HUES6 (cell line): ENCODE measurements at regions not wholly inside any gene's neighbourhood (a gene's known extent, or its start where the extent isn't known, plus 50 kb on each side); places are given as distances from the start of the nearest gene placed in this dataset.

Source experiments
- H3K27ac ChIP-seq: 2 replicates; pipeline ENCODE4 v1.7.0; 2013; ENCODE audit warnings: low read depth, mild to moderate bottlenecking, low read length, inconsistent platforms
- H3K27me3 ChIP-seq: 2 replicates; pipeline ENCODE4 v1.6.1; 2013; ENCODE audit warnings: low read length; ENCODE audit not compliant: control insufficient read depth, insufficient read depth
- H3K36me3 ChIP-seq: 2 replicates; pipeline ENCODE4 v1.6.1; 2013; ENCODE audit warnings: low read length; ENCODE audit not compliant: control insufficient read depth, insufficient read depth
- H3K4me1 ChIP-seq: 2 replicates; pipeline ENCODE4 v1.6.1; 2013; ENCODE audit warnings: low read length; ENCODE audit not compliant: control insufficient read depth, insufficient read depth
- H3K4me3 ChIP-seq: 2 replicates; pipeline ENCODE4 v1.5.1; 2013; ENCODE audit warnings: low read depth, low read length
- H3K9ac ChIP-seq: one replicate; pipeline ENCODE4 v1.6.1; 2013; ENCODE audit warnings: mild to moderate bottlenecking, low read length
- H3K9me3 ChIP-seq: 2 replicates; pipeline ENCODE4 v1.6.1; 2013; ENCODE audit warnings: low read depth, low read length; ENCODE audit not compliant: control insufficient read depth, insufficient read depth

DNA sequence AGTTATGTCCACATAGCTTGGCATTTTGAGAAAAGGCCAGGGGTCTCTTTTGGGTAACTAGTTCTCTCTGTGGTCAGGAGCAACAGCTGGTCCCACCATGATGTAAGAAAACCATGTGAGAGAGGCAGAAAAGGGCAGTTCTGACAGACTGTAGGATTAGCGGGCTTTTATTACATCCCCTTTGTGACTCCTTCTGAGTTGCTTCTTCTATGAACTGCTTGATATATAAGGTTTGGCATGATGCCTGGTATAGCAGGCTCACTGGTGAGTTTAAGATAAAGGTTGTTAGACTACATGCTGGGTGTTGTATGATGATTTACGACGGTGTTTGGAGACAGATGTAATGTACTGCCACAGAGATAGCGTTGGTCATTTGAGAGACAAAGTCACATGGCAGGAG lies 2308.1 kb upstream of the AGA start:
- Histone ChIP-seq H3K27ac (no peak overlapping the region), H3K9me3 (no peaks in the 10 kb centered on the region)

DNA sequence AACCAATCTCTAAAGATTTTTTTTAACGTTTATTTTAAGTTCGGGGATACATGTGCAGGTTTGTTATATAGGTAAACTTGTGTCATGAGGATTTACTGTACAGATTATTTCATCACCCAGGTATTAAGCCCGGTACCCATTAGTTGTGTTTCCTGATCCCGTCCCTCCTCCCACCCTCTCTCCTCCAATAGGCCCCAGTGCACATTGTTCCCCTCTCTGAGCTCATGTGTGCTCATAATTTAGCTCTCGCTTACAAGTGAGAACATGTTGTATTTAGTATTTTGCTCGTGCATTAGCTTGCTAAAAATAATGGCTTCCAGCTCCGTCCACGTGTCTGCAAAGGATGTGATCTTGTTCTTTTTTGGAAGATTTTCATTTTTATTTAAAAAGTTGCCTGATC lies 2309.4 kb upstream of the AGA start:
- Histone ChIP-seq H3K27me3 (no peaks in the 10 kb centered on the region), H3K4me3 (no peak overlapping the region), H3K36me3 (no peaks in the 10 kb centered on the region), H3K9me3 (no peaks in the 10 kb centered on the region), H3K9ac (no peak overlapping the region), H3K4me1 (0 out of 2 replicates have a peak, but pooled peaks cover 3% of the 10 kb centered on the region), H3K27ac (no peak overlapping the region)

More for the DNA sequence above, 2308.1 kb upstream of the AGA start:
- Histone ChIP-seq H3K36me3 (no peaks in the 10 kb centered on the region), H3K4me1 (0 out of 2 replicates have a peak, but pooled peaks cover 2% of the 10 kb centered on the region), H3K27me3 (no peaks in the 10 kb centered on the region), H3K9ac (no peak overlapping the region), H3K4me3 (no peak overlapping the region)

DNA sequence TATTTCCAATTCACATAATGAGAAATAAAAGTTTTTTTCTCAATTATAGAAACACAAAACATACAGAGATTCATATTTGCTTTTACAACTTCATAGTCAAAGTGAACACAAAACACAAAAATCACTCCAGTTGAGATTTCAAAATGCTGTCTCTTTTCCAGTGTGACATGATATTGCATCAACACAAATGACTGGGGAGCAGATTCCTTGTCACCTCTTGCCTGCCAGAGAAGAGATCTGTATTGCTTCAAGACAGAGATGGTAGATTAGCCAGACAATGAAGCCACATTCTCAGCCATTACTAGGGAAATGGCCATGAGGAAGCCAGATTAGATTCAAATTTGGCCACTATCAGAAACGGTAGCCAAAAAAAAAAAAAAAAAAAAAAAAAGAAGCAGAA lies 2313.1 kb upstream of the AGA start:
- Histone ChIP-seq H3K9ac (no peak overlapping the region), H3K27me3 (no peaks in the 10 kb centered on the region), H3K4me1 (0 out of 2 replicates have a peak, but pooled peaks cover 3% of the 10 kb centered on the region), H3K27ac (no peak overlapping the region; the same call in 1 of the 2 replicates), H3K36me3 (no peaks in the 10 kb centered on the region), H3K9me3 (no peaks in the 10 kb centered on the region), H3K4me3 (no peak overlapping the region)

GRCh38 chr4:179757641-179758040 lies 2315.4 kb upstream of the AGA start:
- Histone ChIP-seq H3K9me3 (no peaks in the 10 kb centered on the region), H3K27ac (no peak overlapping the region), H3K36me3 (no peaks in the 10 kb centered on the region), H3K27me3 (no peaks in the 10 kb centered on the region), H3K9ac (no peak overlapping the region), H3K4me3 (no peak overlapping the region), H3K4me1 (0 out of 2 replicates have a peak, but pooled peaks cover 3% of the 10 kb centered on the region)

- no peaks in the 10 kb centered on the region for H3K27me3 ChIP-seq
Measured at GRCh38 chr4:179762840-179763239, 2320.6 kb upstream of the AGA start.

DNA sequence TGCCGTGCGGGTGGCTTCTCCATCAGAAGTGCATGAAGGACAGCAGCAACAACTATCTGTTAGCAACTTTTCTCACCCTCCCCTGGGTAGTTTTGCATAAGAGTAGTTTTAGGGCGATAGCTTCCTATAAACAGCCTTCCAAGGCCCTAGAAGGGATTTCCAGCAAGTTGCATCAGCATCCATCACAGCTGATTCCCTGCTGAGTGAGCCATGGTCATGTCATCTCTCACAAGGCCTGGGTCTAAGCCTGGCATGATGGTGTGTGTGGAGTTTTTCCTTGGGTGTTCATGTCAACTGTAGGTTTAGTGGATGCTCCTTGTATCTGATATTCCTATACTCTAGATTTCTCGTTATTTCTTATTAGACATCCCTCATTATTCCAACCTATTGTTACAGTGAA lies 2324.7 kb upstream of the AGA start:
- Histone ChIP-seq H3K36me3 (no peaks in the 10 kb centered on the region), H3K27ac (no peak overlapping the region), H3K27me3 (no peaks in the 10 kb centered on the region), H3K9ac (no peak overlapping the region), H3K9me3 (peaks cover 3% of the 10 kb centered on the region; the same call in 1 of the 2 replicates), H3K4me1 (no peaks in the 10 kb centered on the region), H3K4me3 (no peak overlapping the region)

More at GRCh38 chr4:179762840-179763239, 2320.6 kb upstream of the AGA start:
- H3K36me3 ChIP-seq: no peaks in the 10 kb centered on the region
- H3K4me3 ChIP-seq: no peak overlapping the region
- H3K27ac ChIP-seq: no peak overlapping the region
- no peaks in the 10 kb centered on the region for H3K4me1 ChIP-seq
- peaks cover 3% of the 10 kb centered on the region; the same call in 1 of the 2 replicates for H3K9me3 ChIP-seq
- H3K9ac ChIP-seq: no peak overlapping the region

- Histone ChIP-seq H3K4me3 (no peak overlapping the region), H3K4me1 (no peaks in the 10 kb centered on the region), H3K27ac (no peak overlapping the region), H3K9me3 (peaks cover 3% of the 10 kb centered on the region; the same call in 1 of the 2 replicates), H3K36me3 (no peaks in the 10 kb centered on the region), H3K27me3 (no peaks in the 10 kb centered on the region), H3K9ac (no peak overlapping the region)
Measured at GRCh38 chr4:179768996-179769395, 2326.8 kb upstream of the AGA start.

DNA sequence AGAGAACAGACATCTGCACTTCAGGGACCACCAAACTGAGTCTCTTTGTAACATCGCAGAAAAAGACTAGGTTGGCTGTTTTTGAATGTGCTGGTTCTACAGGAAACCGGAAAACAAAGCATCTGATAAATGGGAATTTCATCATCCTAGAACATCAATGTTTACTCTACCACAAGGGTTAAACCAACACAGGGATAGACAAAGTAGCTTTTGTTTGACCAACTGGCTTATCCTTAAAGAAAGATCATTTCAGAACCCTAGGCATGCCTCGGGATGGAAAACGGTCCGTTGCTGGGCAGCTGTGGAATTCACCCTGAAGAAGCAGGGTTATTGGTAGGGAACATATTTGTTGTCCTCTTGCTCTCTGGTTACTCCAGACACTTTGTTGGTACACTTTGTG lies 2355.5 kb upstream of the AGA start:
- no peaks in the 10 kb centered on the region for H3K36me3 ChIP-seq
- H3K27ac ChIP-seq: no peak overlapping the region
- H3K9me3 ChIP-seq: no peaks in the 10 kb centered on the region
- no peak overlapping the region for H3K9ac ChIP-seq
- no peak overlapping the region for H3K4me3 ChIP-seq
- no peaks in the 10 kb centered on the region for H3K4me1 ChIP-seq
- H3K27me3 ChIP-seq: no peaks in the 10 kb centered on the region

- Histone ChIP-seq H3K9me3 (no peaks in the 10 kb centered on the region), H3K4me3 (no peak overlapping the region), H3K9ac (no peak overlapping the region), H3K27me3 (no peaks in the 10 kb centered on the region), H3K4me1 (no peaks in the 10 kb centered on the region), H3K36me3 (no peaks in the 10 kb centered on the region), H3K27ac (no peak overlapping the region)
Measured at GRCh38 chr4:179803857-179804256, 2361.6 kb upstream of the AGA start.

GRCh38 chr4:179804440-179804839 lies 2362.2 kb upstream of the AGA start:
- Histone ChIP-seq H3K4me3 (no peak overlapping the region), H3K27ac (no peak overlapping the region), H3K27me3 (no peaks in the 10 kb centered on the region), H3K9ac (no peak overlapping the region), H3K36me3 (no peaks in the 10 kb centered on the region), H3K9me3 (no peaks in the 10 kb centered on the region), H3K4me1 (no peaks in the 10 kb centered on the region)

- no peak overlapping the region for H3K27ac ChIP-seq
- H3K27me3 ChIP-seq: no peaks in the 10 kb centered on the region
- no peaks in the 10 kb centered on the region for H3K9me3 ChIP-seq
- no peak overlapping the region for H3K4me3 ChIP-seq
- no peak overlapping the region for H3K9ac ChIP-seq
- H3K36me3 ChIP-seq: no peaks in the 10 kb centered on the region
- no peaks in the 10 kb centered on the region for H3K4me1 ChIP-seq
Measured at GRCh38 chr4:179817317-179817716, 2375.1 kb upstream of the AGA start.

- Histone ChIP-seq H3K36me3 (no peaks in the 10 kb centered on the region), H3K27ac (no peak overlapping the region), H3K9ac (no peak overlapping the region), H3K4me1 (no peaks in the 10 kb centered on the region), H3K9me3 (no peaks in the 10 kb centered on the region), H3K4me3 (no peak overlapping the region), H3K27me3 (no peaks in the 10 kb centered on the region)
Measured at GRCh38 chr4:179823342-179823741, 2381.1 kb upstream of the AGA start.
